Retinal pigment epithelial cell (primary cell): ENCODE measurements at regions not wholly inside any gene's neighbourhood (a gene's known extent, or its start where the extent isn't known, plus 50 kb on each side); places are given as distances from the start of the nearest gene placed in this dataset.

Experiments used
- DNase-seq: peaks from one replicate; pipeline ENCODE4 v3.0.0-alpha.2; 2010; ENCODE audit warnings: low read depth
- H3K4me3 ChIP-seq: 2 replicates; pipeline ENCODE4 v1.5.1; 2011; ENCODE audit warnings: mild to moderate bottlenecking, low read length, control low read depth, moderate library complexity
- TF ChIP-seq, protein P1 (sequence below): conservative IDR thresholded peaks from 2 replicates; pipeline ENCODE4 v1.5.1; 2011; ENCODE audit warnings: low read depth, low read length, control low read depth, inconsistent platforms

DNA sequence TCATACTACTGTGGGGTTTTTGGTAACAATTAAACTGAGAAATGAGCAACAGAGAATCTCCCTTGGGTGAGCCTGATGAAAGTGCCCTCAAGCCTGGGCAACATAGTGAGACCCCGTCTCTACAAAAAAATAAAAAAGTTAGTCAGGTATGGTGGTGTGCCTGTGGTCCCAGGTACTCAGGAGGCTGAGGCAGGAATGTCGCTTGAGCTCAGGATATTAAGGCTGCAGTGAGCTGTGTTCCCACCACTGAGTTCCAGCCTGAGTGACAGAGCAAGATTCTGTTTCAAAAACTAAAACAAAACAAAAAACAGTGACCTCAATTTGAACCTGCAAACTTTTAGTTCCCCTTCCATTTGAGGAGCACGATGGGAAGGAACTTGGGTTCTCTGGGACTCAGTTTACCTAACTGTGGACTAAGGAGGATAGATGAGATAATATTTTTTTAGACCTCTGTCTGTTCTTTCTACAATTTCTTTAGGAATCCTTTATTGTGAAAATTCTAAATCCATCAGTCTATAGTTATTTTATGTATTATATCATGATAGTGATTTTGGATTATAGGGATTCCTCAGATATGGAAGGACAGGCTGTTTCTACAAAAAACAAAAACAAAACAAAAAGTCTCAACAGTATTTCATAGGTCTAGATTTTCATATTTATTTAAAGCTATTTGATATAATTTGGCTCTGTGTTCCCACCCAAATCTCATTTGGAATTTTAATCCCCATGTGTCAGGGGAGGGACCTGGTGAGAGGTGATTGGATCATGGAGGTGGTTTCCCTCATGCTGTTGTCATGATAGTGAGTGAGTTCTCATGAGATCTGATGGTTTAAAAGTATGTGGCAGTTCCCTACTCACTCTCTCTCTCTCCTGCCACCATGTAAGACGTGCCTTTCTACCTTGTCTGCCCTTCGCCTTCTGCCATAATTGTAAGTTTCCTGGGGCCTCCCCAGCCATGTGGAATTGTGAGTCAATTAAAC, 178.6 kb downstream of the MYCN start:
- TF ChIP-seq, protein P1, sequence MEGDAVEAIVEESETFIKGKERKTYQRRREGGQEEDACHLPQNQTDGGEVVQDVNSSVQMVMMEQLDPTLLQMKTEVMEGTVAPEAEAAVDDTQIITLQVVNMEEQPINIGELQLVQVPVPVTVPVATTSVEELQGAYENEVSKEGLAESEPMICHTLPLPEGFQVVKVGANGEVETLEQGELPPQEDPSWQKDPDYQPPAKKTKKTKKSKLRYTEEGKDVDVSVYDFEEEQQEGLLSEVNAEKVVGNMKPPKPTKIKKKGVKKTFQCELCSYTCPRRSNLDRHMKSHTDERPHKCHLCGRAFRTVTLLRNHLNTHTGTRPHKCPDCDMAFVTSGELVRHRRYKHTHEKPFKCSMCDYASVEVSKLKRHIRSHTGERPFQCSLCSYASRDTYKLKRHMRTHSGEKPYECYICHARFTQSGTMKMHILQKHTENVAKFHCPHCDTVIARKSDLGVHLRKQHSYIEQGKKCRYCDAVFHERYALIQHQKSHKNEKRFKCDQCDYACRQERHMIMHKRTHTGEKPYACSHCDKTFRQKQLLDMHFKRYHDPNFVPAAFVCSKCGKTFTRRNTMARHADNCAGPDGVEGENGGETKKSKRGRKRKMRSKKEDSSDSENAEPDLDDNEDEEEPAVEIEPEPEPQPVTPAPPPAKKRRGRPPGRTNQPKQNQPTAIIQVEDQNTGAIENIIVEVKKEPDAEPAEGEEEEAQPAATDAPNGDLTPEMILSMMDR: no peak
- no peak for DNase-seq
- no peak overlapping the region for H3K4me3 ChIP-seq

- DNase-seq: no peak
- no peak overlapping the region for H3K4me3 ChIP-seq
- TF ChIP-seq, protein P1: no peak
Measured at GRCh38 chr2:16117791-16118610, 177.7 kb downstream of the MYCN start.

DNA sequence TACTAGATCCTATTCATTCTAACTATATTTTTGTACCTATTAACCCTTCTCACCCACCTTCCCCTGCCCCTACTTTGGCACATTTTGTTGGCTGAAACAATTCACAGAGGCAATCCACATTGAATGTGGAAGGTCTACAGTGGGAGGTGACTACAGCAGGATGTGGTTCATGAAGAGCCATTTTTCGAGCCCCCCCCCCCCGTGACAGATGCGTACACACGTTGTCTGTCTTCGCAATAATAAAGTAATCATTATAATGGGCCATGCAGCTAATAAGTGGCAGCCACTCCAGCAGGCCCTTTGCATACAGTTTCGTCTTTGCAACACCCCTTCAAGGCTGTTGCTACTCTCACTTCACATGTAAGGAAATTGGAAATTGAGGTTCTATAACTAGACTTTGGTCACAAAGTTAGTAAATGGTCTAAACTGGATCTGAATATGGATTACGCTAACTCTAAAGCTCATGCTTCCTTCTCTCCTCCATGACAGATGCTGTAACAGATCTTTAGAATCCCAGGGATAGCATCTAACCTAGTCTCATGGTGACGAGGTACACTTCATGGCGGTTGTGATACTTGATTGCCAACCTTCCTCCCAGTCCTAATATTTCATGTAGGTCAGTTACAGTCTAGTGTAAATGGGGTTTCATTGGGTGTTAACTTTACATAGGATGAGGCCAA, 176.8 kb downstream of the MYCN start:
- H3K4me3 ChIP-seq: no peak overlapping the region
- no peak for DNase-seq
- TF ChIP-seq, protein P1: no peak

DNA sequence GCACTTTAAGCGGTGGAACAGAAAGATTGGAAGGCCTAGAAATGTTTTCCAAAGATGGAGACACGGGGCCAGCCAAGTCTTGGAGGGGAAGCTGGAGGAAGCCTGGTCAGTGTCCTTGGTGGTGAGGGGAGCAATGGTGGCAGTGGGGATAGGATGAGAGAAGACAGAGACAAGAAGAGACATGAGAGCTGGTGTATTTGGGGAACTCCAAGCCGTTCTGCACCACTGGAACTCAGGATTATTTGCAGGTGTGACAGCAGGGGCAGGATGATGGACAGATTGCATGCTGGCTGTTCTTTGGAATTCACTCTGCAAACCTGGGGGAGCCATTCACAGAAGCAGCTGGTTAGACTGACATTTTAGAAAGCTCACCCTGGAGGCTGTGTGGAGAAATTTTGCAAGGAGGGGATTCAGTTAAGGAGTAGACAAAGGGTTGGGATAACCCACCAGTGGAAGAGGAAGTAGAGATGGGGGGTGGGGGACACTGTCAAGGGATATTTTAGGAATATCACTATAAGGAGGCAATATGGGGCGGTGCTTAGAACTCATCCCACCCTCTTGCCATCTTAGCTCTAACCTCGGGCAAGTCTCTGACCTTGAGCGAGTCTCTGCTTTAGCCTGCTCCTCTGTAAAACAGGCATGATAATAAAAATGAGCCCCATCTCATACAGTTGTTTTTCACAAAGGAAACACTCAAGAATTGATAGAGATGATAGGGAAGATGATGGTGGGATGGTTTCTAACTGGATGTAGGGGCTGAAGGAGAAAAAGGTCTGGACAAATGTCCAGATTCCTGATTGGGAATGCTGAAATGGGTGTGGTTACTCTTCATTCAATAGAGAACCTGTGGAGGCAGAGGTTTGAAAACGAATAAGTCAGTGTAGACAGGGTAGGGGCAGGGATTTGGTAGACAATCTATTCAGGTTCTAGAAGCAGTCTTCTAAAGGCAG, 175.8 kb downstream of the MYCN start:
- no peak for DNase-seq
- TF ChIP-seq, protein P1: no peak
- no peak overlapping the region for H3K4me3 ChIP-seq

DNA sequence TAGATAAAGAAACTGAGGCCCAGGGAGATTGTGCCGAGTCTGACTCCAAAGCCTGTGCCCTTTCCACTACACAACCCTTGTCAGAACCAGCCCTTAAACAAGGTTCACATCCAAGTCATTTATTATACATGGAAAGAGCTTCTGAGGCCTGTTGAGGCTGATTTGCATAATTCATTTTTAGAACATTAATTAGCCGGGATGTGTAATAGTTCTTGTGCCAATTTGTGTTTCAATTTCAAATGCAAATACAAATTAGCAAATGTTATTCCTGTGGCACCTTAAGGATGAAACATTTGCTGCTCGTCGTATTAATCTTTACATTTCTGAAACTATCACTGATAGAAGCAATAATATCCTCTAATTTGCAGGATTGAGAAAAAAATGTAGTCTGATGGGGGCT, 174.9 kb downstream of the MYCN start:
- DNase-seq: no peak
- TF ChIP-seq, protein P1: no peak
- H3K4me3 ChIP-seq: no peak overlapping the region

DNA sequence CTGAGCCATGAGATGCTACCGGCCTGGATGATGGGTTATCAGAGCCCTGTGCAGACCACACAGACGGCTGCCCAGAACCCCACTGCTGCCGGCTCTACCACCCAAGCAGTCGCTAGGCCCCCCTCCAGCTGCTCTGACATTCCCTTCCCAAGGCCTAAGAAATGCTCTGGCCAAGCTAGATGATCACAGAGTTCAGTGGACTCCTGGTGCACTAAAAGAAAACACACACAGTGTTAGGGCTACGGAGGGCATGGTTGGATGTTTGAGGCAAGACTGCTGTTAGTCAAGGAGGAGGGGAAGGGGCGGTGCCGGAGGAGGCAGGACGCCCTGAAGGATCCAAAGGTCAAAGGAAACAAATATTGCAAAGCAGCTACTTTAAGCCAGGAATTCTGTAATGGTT, 174.5 kb downstream of the MYCN start:
- no peak for DNase-seq
- no peak overlapping the region for H3K4me3 ChIP-seq
- TF ChIP-seq, protein P1: no peak
